Neural progenitor cell (in vitro differentiated cells): ENCODE measurements at regions not wholly inside any gene's neighbourhood (a gene's known extent, or its start where the extent isn't known, plus 50 kb on each side); places are given as distances from the start of the nearest gene placed in this dataset.
"Not testable (repeated sequence)": the region's sequence is repeated elsewhere in the genome, so short reads cannot be mapped to it uniquely, and the experiment has no call there.

ENCODE experiments used
- DNase-seq: peaks from one replicate; pipeline ENCODE4 v3.0.0-alpha.2; 2016; ENCODE audit warnings: low spot score
- H2AFZ ChIP-seq: fragments of 200-600 bp; sonication (generic); replicated peaks from 2 replicates; pipeline ENCODE4 v1.6.1; 2016; ENCODE audit warnings: antibody characterized with exemption
- H3F3A ChIP-seq: fragments of 200-600 bp; sonication (generic); 2 replicates; pipeline ENCODE4 v1.6.1; 2016; ENCODE audit warnings: antibody characterized with exemption, low read depth
- H3K27ac ChIP-seq: fragments of 200-600 bp; sonication (generic); 2 replicates; pipeline ENCODE4 v1.5.1; 2016; ENCODE audit warnings: mild to moderate bottlenecking
- H3K27me3 ChIP-seq: fragments of 200-600 bp; sonication (generic); 2 replicates; pipeline ENCODE4 v1.6.1; 2016; ENCODE audit warnings: mild to moderate bottlenecking, moderate library complexity
- H3K36me3 ChIP-seq: fragments of 200-600 bp; sonication (generic); 2 replicates; pipeline ENCODE4 v1.5.1; 2016
- H3K4me1 ChIP-seq: fragments of 200-600 bp; sonication (generic); 2 replicates; pipeline ENCODE4 v1.6.1; 2016; ENCODE audit warnings: mixed run types
- H3K4me2 ChIP-seq: fragments of 200-600 bp; sonication (generic); 2 replicates; pipeline ENCODE4 v1.6.1; 2016
- H3K4me3 ChIP-seq: fragments of 200-600 bp; sonication (generic); 2 replicates; pipeline ENCODE4 v1.5.1; 2016
- H3K79me2 ChIP-seq: fragments of 200-600 bp; sonication (generic); 2 replicates; pipeline ENCODE4 v1.6.1; 2016; ENCODE audit warnings: low read depth
- H3K9ac ChIP-seq: fragments of 200-600 bp; sonication (generic); 2 replicates; pipeline ENCODE4 v1.6.1; 2016
- H3K9me3 ChIP-seq: fragments of 200-600 bp; sonication (generic); 2 replicates; pipeline ENCODE4 v1.5.1; 2016; ENCODE audit warnings: low read depth
- H4K20me1 ChIP-seq: fragments of 200-600 bp; sonication (generic); 2 replicates; pipeline ENCODE4 v1.6.1; 2016; ENCODE audit warnings: low read depth
- H3K27ac Mint-ChIP-seq: 3 replicates; pipeline ENCODE4 v1.8.0; 2021; ENCODE audit warnings: mixed read lengths
- H3K27me3 Mint-ChIP-seq: 2 replicates; pipeline ENCODE4 v1.8.0; 2022; ENCODE audit warnings: low read depth, mild to moderate bottlenecking, inconsistent platforms, moderate library complexity, mixed read lengths; ENCODE audit not compliant: insufficient read depth
- H3K36me3 Mint-ChIP-seq: 3 replicates; pipeline ENCODE4 v1.8.0; 2021; ENCODE audit warnings: mixed read lengths
- H3K4me1 Mint-ChIP-seq: 3 replicates; pipeline ENCODE4 v1.8.0; 2021; ENCODE audit warnings: mixed read lengths
- H3K4me3 Mint-ChIP-seq: 3 replicates; pipeline ENCODE4 v1.8.0; 2021; ENCODE audit warnings: mild to moderate bottlenecking, moderate library complexity, mixed read lengths
- H3K9me3 Mint-ChIP-seq: 3 replicates; pipeline ENCODE4 v1.8.0; 2020; ENCODE audit warnings: mixed read lengths
- CTCF ChIP-seq: fragments of 200-600 bp; sonication (generic); IDR thresholded peaks from 2 replicates; pipeline ENCODE4 v1.5.1; 2017; ENCODE audit warnings: antibody characterized with exemption, mild to moderate bottlenecking
- EZH2 ChIP-seq: fragments of 200-600 bp; sonication (generic); IDR thresholded peaks from 2 replicates; pipeline ENCODE4 v1.6.1; 2017; ENCODE audit warnings: antibody characterized with exemption, mild to moderate bottlenecking, moderate library complexity
- EZH2phosphoT487 ChIP-seq: fragments of 200-600 bp; sonication (generic); IDR thresholded peaks from 2 replicates; pipeline ENCODE4 v1.6.1; 2017; ENCODE audit warnings: antibody characterized with exemption

DNA sequence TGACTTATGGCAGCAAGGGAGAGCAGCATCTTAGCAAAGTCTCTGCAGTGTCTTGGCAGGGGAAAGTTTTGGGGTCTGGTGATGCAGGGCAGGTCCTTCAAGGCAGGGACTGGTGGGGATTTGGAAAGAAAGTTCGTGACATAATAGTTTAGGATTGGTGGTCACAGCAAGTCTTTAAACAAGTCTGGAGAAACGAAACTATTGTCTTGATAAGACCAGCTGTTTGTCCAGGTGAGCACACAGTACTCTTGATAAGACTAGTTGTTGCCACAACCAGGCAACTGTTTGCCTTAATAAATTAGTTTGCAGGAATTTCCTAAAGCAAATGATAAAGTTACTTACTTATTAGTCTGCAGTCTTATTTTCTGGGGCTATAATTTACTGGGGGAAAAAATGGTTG is 136.1 kb downstream of the AKR1D1 start:
- Histone ChIP-seq H3K36me3 (peaks cover 14% of the 10 kb centered on the region), H4K20me1 (no peaks in the 10 kb centered on the region), H2AFZ (no peak overlapping the region), H3K4me2 (no peak overlapping the region), H3F3A (peaks cover 47% of the 10 kb centered on the region), H3K79me2 (peaks cover 12% of the 10 kb centered on the region), H3K4me3 (no peak overlapping the region), H3K4me1 (peaks cover 31% of the 10 kb centered on the region), H3K9ac (no peak overlapping the region), H3K27me3 (no peaks in the 10 kb centered on the region), H3K27ac (no peak overlapping the region), H3K9me3 (peaks cover 1% of the 10 kb centered on the region)
- H3K36me3 Mint-ChIP-seq = peaks cover 22% of the 10 kb centered on the region
- peaks cover 4% of the 10 kb centered on the region for H3K27me3 Mint-ChIP-seq
- no peak overlapping the region for H3K4me3 Mint-ChIP-seq
- no peak for DNase-seq
- H3K27ac Mint-ChIP-seq = no peak overlapping the region
- peaks cover 41% of the 10 kb centered on the region for H3K9me3 Mint-ChIP-seq
- TF ChIP-seq CTCF = no peak
- no peak for TF ChIP-seq EZH2phosphoT487
- no peak for TF ChIP-seq EZH2
- H3K4me1 Mint-ChIP-seq = peaks cover 39% of the 10 kb centered on the region

DNA sequence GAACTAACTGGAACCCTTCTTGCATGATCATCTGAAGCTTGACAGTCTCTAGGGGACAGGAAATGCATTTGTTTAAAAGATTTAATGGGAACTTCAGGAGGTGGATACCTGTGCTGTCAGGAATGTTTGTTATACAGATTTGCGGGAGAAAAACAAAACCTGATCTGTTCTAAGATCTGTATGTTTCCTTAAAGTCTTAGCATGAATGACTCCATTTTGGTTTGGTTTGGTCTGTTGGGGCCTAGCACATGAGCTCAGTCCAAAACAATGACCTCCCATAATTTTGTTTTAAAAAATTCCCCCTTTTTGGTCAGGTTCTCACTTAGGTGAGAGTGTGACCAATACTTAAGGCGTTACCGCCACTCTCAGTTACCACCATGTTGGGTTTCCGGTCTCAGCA is 138.7 kb downstream of the AKR1D1 start:
- peaks cover 14% of the 10 kb centered on the region for H3K4me1 Mint-ChIP-seq
- H3K9me3 ChIP-seq = peaks cover 27% of the 10 kb centered on the region

DNA sequence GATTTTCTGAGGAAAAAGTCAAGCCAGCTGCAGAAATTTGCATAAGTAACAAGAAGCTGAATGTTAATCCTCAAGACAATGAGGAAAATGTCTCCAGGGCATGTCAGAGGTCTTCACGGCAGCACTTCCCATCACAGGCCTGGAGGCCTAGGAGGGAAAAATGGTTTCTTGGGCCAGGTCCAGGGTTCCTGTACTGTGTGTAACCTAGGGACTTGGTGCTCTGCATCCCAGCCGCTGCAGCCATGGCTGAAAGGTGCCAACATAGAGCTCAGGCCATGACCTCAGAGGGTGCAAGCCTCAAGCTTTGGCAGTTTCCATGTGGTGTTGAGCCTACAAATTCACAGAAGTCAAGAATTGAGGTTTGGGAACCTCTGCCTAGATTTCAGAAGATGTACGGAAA is 144.1 kb downstream of the AKR1D1 start:
- Histone ChIP-seq H3K4me1 (peaks cover 13% of the 10 kb centered on the region), H3F3A (peaks cover 46% of the 10 kb centered on the region), H3K36me3 (peaks cover 31% of the 10 kb centered on the region), H3K4me3 (peak overlapping the region; percentile 16), H3K9me3 (peaks cover 42% of the 10 kb centered on the region)
- H2AFZ ChIP-seq, DNase-seq, H3K27ac ChIP-seq, H3K9ac ChIP-seq, H3K4me1 Mint-ChIP-seq, H3K27ac Mint-ChIP-seq, H3K27me3 ChIP-seq, H3K4me3 Mint-ChIP-seq, H3K79me2 ChIP-seq, H3K4me2 ChIP-seq, H4K20me1 ChIP-seq: not testable (repeated sequence)
- H3K36me3 Mint-ChIP-seq = peaks cover 29% of the 10 kb centered on the region
- H3K9me3 Mint-ChIP-seq = peaks cover 79% of the 10 kb centered on the region
- H3K27me3 Mint-ChIP-seq = peaks cover 13% of the 10 kb centered on the region

More for the DNA sequence above, 138.7 kb downstream of the AKR1D1 start:
- Histone ChIP-seq H3F3A (peaks cover 21% of the 10 kb centered on the region), H4K20me1 (no peaks in the 10 kb centered on the region), H3K4me3 (no peak overlapping the region), H3K27me3 (no peaks in the 10 kb centered on the region), H3K4me1 (peaks cover 9% of the 10 kb centered on the region), H3K4me2 (no peak overlapping the region), H3K36me3 (peaks cover 36% of the 10 kb centered on the region), H3K79me2 (peaks cover 10% of the 10 kb centered on the region), H2AFZ (no peak overlapping the region), H3K9ac (no peak overlapping the region), H3K27ac (no peak overlapping the region)
- Mint-ChIP-seq H3K4me3 (no peak overlapping the region), H3K27ac (peak overlapping the region; percentile 46), H3K9me3 (peaks cover 51% of the 10 kb centered on the region), H3K36me3 (peaks cover 21% of the 10 kb centered on the region), H3K27me3 (peaks cover 6% of the 10 kb centered on the region)
- no peak for DNase-seq
- TF ChIP-seq CTCF (no peak), EZH2 (no peak), EZH2phosphoT487 (no peak)

DNA sequence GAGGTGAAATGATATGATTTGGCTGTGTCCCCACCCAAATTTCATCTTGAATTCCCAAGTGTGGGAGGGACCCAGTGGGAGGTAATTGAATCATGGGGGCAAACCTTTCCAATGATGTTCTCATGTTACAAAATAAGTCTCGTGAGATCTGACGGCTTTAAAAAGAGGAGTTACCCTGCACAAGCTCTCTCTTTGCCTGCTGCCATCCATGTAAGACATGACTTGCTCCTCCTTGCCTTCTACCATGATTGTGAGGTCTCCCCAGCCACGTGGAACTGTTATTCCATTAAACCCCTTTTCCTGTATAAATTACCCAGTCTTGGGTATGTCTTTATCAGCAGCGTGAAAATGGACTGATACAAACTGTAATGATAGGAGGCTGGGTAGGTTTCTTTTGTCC is 145.1 kb downstream of the AKR1D1 start:
- Mint-ChIP-seq H3K4me3 (peak overlapping the region; percentile 38), H3K27me3 (peaks cover 11% of the 10 kb centered on the region), H3K9me3 (peaks cover 79% of the 10 kb centered on the region), H3K27ac (peak overlapping the region; percentile 44), H3K36me3 (peaks cover 24% of the 10 kb centered on the region)
- Histone ChIP-seq H3K27ac (peak overlapping the region; percentile 96), H3F3A (peaks cover 42% of the 10 kb centered on the region), H3K36me3 (peaks cover 26% of the 10 kb centered on the region), H3K4me1 (peaks cover 13% of the 10 kb centered on the region), H3K9me3 (peaks cover 42% of the 10 kb centered on the region)
- H3K79me2 ChIP-seq, H3K9ac ChIP-seq, DNase-seq, H2AFZ ChIP-seq, H3K27me3 ChIP-seq, H3K4me3 ChIP-seq, H3K4me2 ChIP-seq, H4K20me1 ChIP-seq, H3K4me1 Mint-ChIP-seq: not testable (repeated sequence)
